ENCODE measurements at regions not wholly inside any gene's neighbourhood (a gene's known extent, or its start where the extent isn't known, plus 50 kb on each side); places are given as distances from the start of the nearest gene placed in this dataset.

GRCh38 chr16:65658349-65658748 is 536.5 kb upstream of the CDH11 start:
- Mint-ChIP-seq H3K4me3 (no peak overlapping the region), H3K27ac (peak overlapping the region; percentile 57), H3K27me3 (ENCODE audit: low read depth) (peaks cover 20% of the 10 kb centered on the region), H3K4me1 (peaks cover 28% of the 10 kb centered on the region), H3K9me3 (no peaks in the 10 kb centered on the region), H3K36me3 (no peaks in the 10 kb centered on the region)
- no peak for DNase-seq (ENCODE audit: low spot score in 2 of 2, unreplicated experiment in 2 of 2)
- no peak for TF ChIP-seq CTCF (IDR thresholded peaks at IDR 0.05; ENCODE audit: unreplicated experiment)

- no peaks in the 10 kb centered on the region for H3K36me3 Mint-ChIP-seq
- H3K4me1 Mint-ChIP-seq: peaks cover 28% of the 10 kb centered on the region
- DNase-seq (ENCODE audit: low spot score in 2 of 2, unreplicated experiment in 2 of 2): no peak
- no peak for TF ChIP-seq CTCF (IDR thresholded peaks at IDR 0.05; ENCODE audit: unreplicated experiment)
- no peak overlapping the region for H3K4me3 Mint-ChIP-seq
- no peaks in the 10 kb centered on the region for H3K9me3 Mint-ChIP-seq
- no peak overlapping the region for H3K27ac Mint-ChIP-seq
- peaks cover 24% of the 10 kb centered on the region for H3K27me3 Mint-ChIP-seq (ENCODE audit: low read depth)
Measured at GRCh38 chr16:65657556-65657955, 535.7 kb upstream of the CDH11 start.

GRCh38 chr16:65657071-65657494 is 535.2 kb upstream of the CDH11 start:
- Mint-ChIP-seq H3K27ac (no peak overlapping the region), H3K27me3 (ENCODE audit: low read depth) (peaks cover 27% of the 10 kb centered on the region), H3K9me3 (no peaks in the 10 kb centered on the region), H3K36me3 (no peaks in the 10 kb centered on the region), H3K4me3 (no peak overlapping the region), H3K4me1 (peaks cover 28% of the 10 kb centered on the region)
- DNase-seq (ENCODE audit: low spot score in 2 of 2, unreplicated experiment in 2 of 2): no peak
- no peak for TF ChIP-seq CTCF (IDR thresholded peaks at IDR 0.05; ENCODE audit: unreplicated experiment)

GRCh38 chr16:65655802-65656201 is 533.9 kb upstream of the CDH11 start:
- Mint-ChIP-seq H3K27me3 (ENCODE audit: low read depth) (peaks cover 30% of the 10 kb centered on the region), H3K9me3 (no peaks in the 10 kb centered on the region), H3K4me3 (no peak overlapping the region), H3K4me1 (peaks cover 21% of the 10 kb centered on the region), H3K36me3 (no peaks in the 10 kb centered on the region), H3K27ac (no peak overlapping the region)
- no peak for TF ChIP-seq CTCF (IDR thresholded peaks at IDR 0.05; ENCODE audit: unreplicated experiment)
- no peak for DNase-seq (ENCODE audit: low spot score in 2 of 2, unreplicated experiment in 2 of 2)

GRCh38 chr16:65648101-65648500 is 526.2 kb upstream of the CDH11 start:
- TF ChIP-seq CTCF (IDR thresholded peaks at IDR 0.05; ENCODE audit: unreplicated experiment): no peak
- Mint-ChIP-seq H3K27ac (no peak overlapping the region), H3K9me3 (no peaks in the 10 kb centered on the region), H3K4me3 (no peak overlapping the region), H3K4me1 (peaks cover 2% of the 10 kb centered on the region), H3K36me3 (no peaks in the 10 kb centered on the region), H3K27me3 (ENCODE audit: low read depth) (peaks cover 14% of the 10 kb centered on the region)
- no peak for DNase-seq (ENCODE audit: low spot score in 2 of 2, unreplicated experiment in 2 of 2)

GRCh38 chr16:65644821-65645220 is 523.0 kb upstream of the CDH11 start:
- Mint-ChIP-seq H3K9me3 (peaks cover 16% of the 10 kb centered on the region), H3K4me1 (no peaks in the 10 kb centered on the region), H3K36me3 (no peaks in the 10 kb centered on the region), H3K27ac (no peak overlapping the region), H3K27me3 (ENCODE audit: low read depth) (peaks cover 1% of the 10 kb centered on the region), H3K4me3 (no peak overlapping the region)
- DNase-seq (ENCODE audit: low spot score in 2 of 2, unreplicated experiment in 2 of 2): no peak
- TF ChIP-seq CTCF (IDR thresholded peaks at IDR 0.05; ENCODE audit: unreplicated experiment): no peak

Data from mesothelial cell of epicardium (in vitro differentiated cells).